ENCODE measurements at regions not wholly inside any gene's neighbourhood (a gene's known extent, or its start where the extent isn't known, plus 50 kb on each side); places are given as distances from the start of the nearest gene placed in this dataset.

DNA sequence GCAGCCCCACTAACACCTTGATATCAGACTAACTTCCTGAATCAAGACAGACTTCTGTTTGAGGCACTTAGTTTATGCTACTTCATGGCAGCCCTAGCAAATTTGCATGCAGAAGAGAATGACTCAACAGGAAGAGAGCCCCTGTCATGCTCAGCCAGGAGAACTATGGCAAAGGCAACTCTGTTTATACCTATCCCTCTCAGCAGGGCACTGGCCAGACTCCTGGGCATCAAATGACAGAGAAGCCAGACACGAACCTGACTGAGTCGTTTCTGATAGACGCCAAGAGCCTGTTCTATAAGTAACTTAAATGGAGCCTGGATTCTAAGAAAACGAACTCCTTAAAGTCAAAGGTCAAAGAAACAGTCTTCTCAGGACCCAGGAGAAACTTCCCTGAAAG is 50.9 kb upstream of the UNC5B start:
- H3K27ac ChIP-seq (ENCODE audit: low read depth in 1 of 2, low read length in 2 of 2) = no peak overlapping the region
- intact Hi-C loops (cut with DNase I, micrococcal nuclease) = loop anchor here in 1 of 2 experiments (10.0 kb wide), 1 partner anchor 1367 kb away; no protein-coding TSS in a partner anchor
- no peaks in the 10 kb centered on the region for H3K36me3 Mint-ChIP-seq (ENCODE audit: low read depth)
- no peak overlapping the region for H3K4me3 Mint-ChIP-seq
- DNase-seq (no peak), ATAC-seq (ENCODE audit: poor library complexity) (no peak)
- peaks cover 0 to 2% of the 10 kb centered on the region in 2 experiments for H3K27me3 ChIP-seq (ENCODE audit: control insufficient read depth in 1 of 2, insufficient read depth in 2 of 2, low read length in 2 of 2)
- no peaks in the 10 kb centered on the region for H3K4me1 ChIP-seq (ENCODE audit: insufficient read depth, low read length)
- H3K4me3 ChIP-seq (ENCODE audit: low read length) = no peak overlapping the region
- no peaks in the 10 kb centered on the region for H3K27me3 Mint-ChIP-seq
- no peaks in the 10 kb centered on the region for H3K36me3 ChIP-seq (ENCODE audit: insufficient read depth, low read length)
- no peaks in the 10 kb centered on the region for H3K4me1 Mint-ChIP-seq (ENCODE audit: low read depth)
- CTCF ChIA-PET = no interaction called here
- no peaks in the 10 kb centered on the region for H3K9me3 ChIP-seq (ENCODE audit: control insufficient read depth in 1 of 2, insufficient read depth in 1 of 2, low read length in 2 of 2)
- no peak overlapping the region for H3K27ac Mint-ChIP-seq
- TF ChIP-seq CTCF (IDR thresholded peaks at IDR 0.05) = no peak
- no peaks in the 10 kb centered on the region for H3K9me3 Mint-ChIP-seq
- POLR2A ChIA-PET = no interaction called here

Data from CD4-positive, alpha-beta T cell (primary cell).